Esophagus squamous epithelium (tissue), 4 donors: ENCODE measurements at regions not wholly inside any gene's neighbourhood (a gene's known extent, or its start where the extent isn't known, plus 50 kb on each side); places are given as distances from the start of the nearest gene placed in this dataset.

ENCODE experiments used
- CTCF ChIP-seq, 6 experiments: fragments of 450-650 bp in 4 of 6; fragments of 200-600 bp in 2 of 6; sonication (generic) in 2 of 6; IDR thresholded peaks; one replicate each; pipeline ENCODE4 v1.5.1; 2016 to 2019; ENCODE audit warnings: antibody characterized with exemption in 6 of 6, mild to moderate bottlenecking in 4 of 6, moderate library complexity in 4 of 6
- POLR2A ChIP-seq, 4 donors: fragments of 450-650 bp; IDR thresholded peaks; one replicate each; pipeline ENCODE4 v1.6.1; 2017; ENCODE audit warnings: antibody characterized with exemption in 4 of 4, mild to moderate bottlenecking in 4 of 4, moderate library complexity in 3 of 4

GRCh38 chr13:22468045-22468444 lies 712.7 kb upstream of the SGCG start:
- no peak for TF ChIP-seq CTCF (IDR thresholded peaks at IDR 0.05)
- TF ChIP-seq POLR2A (IDR thresholded peaks at IDR 0.05) = no peak
